ENCODE measurements at regions not wholly inside any gene's neighbourhood (a gene's known extent, or its start where the extent isn't known, plus 50 kb on each side); places are given as distances from the start of the nearest gene placed in this dataset.
A peak's percentile ranks its signal among the peaks of the same experiment; 100 is the strongest.

- intact Hi-C loops (cut with DNase I): loop anchor here (5.0 to 10.0 kb wide), 4 partner anchors 96 to 441 kb away; partner anchors contain the start of gene IRF2BP2 (in 1 of the 2)
- Histone ChIP-seq H3K27ac (peak overlapping the region; percentile 95 to 99 (median 98)), H3K36me3 (no peaks in the 10 kb centered on the region), H3K4me1 (peaks cover 0 to 88% (median 42%) of the 10 kb centered on the region in 4 donors), H3K9me3 (no peaks in the 10 kb centered on the region), H3K27me3 (no peaks in the 10 kb centered on the region), H3K4me3 (peak overlapping the region in 1 of 3 donors; percentile 14)
- WGBS (ENCODE audit: insufficient coverage, low coverage, low lambda C conversion rate, missing lambda C conversion rate): 41% methylated on average over 10 of the region's 11 CpGs
- TF ChIP-seq POLR2A (IDR thresholded peaks at IDR 0.05) (peak; percentile 18), CTCF (IDR thresholded peaks at IDR 0.05) (no peak)
- ATAC-seq (peak; percentile 5 to 47 (median 6)), DNase-seq (peak; percentile 69 to 93 (median 83))
Measured at GRCh38 chr1:234975941-234976860, 152.4 kb downstream of the TOMM20 start.

- no peaks in the 10 kb centered on the region for H3K36me3 ChIP-seq
- no peaks in the 10 kb centered on the region for H3K9me3 ChIP-seq
- peak overlapping the region; percentile 95 to 99 (median 98) for H3K27ac ChIP-seq
- TF ChIP-seq CTCF (IDR thresholded peaks at IDR 0.05) (no peak), POLR2A (IDR thresholded peaks at IDR 0.05) (peak; percentile 63)
- peak overlapping the region in 1 of 3 donors; percentile 14 for H3K4me3 ChIP-seq
- WGBS (ENCODE audit: insufficient coverage, low coverage, low lambda C conversion rate, missing lambda C conversion rate): 36% methylated on average over 8 of the region's 11 CpGs
- peak; percentile 28 to 63 (median 52) for ATAC-seq
- peaks cover 0 to 91% (median 45%) of the 10 kb centered on the region in 4 donors for H3K4me1 ChIP-seq
- DNase-seq: peak in 2 of 3 donors; percentile 49 to 84
- intact Hi-C loops (cut with DNase I): loop anchor here (5.0 to 10.0 kb wide), 4 partner anchors 97 to 441 kb away; partner anchors contain the start of gene IRF2BP2 (in 1 of the 2)
- H3K27me3 ChIP-seq: no peaks in the 10 kb centered on the region
Measured at GRCh38 chr1:234975122-234975940, 153.3 kb downstream of the TOMM20 start.

GRCh38 chr1:234973426-234974250 is 155.0 kb downstream of the TOMM20 start:
- ATAC-seq: peak; percentile 21 to 68 (median 50)

More at GRCh38 chr1:234973426-234974250, 155.0 kb downstream of the TOMM20 start:
- WGBS (ENCODE audit: insufficient coverage, low coverage, low lambda C conversion rate, missing lambda C conversion rate): 40% methylated on average over 7 of the region's 10 CpGs
- Histone ChIP-seq H3K4me1 (peaks cover 0 to 88% (median 41%) of the 10 kb centered on the region in 4 donors), H3K36me3 (no peaks in the 10 kb centered on the region), H3K27me3 (no peaks in the 10 kb centered on the region), H3K27ac (peak overlapping the region; percentile 95 to 99 (median 98)), H3K9me3 (no peaks in the 10 kb centered on the region), H3K4me3 (no peak overlapping the region)
- peak; percentile 81 to 97 (median 96) for DNase-seq
- intact Hi-C loops (cut with DNase I): loop anchor here in 1 of 2 donors (10.0 kb wide), 3 partner anchors 101 to 439 kb away; partner anchors contain the start of gene IRF2BP2
- TF ChIP-seq POLR2A (IDR thresholded peaks at IDR 0.05): peak; percentile 56
- no peak for TF ChIP-seq CTCF (IDR thresholded peaks at IDR 0.05)
